OCI-M1 (cell line): ENCODE measurements at regions not wholly inside any gene's neighbourhood (a gene's known extent, or its start where the extent isn't known, plus 50 kb on each side); places are given as distances from the start of the nearest gene placed in this dataset.
"Not testable (repeated sequence)": the region's sequence is repeated elsewhere in the genome, so short reads cannot be mapped to it uniquely, and the experiment has no call there.

Experiments
- DNase-seq: peaks from one replicate; lab custom pipeline; 2025; lab: John Stamatoyannopoulos, UW

- no peak for DNase-seq
These were observed 52.6 kb upstream of the RUFY1 start for GRCh38 chr5:179497636-179498340.

- no peak for DNase-seq
These were observed 54.4 kb upstream of the RUFY1 start for GRCh38 chr5:179495906-179496455.

GRCh38 chr5:179494774-179495526, 55.4 kb upstream of the RUFY1 start:
- no peak for DNase-seq

DNA sequence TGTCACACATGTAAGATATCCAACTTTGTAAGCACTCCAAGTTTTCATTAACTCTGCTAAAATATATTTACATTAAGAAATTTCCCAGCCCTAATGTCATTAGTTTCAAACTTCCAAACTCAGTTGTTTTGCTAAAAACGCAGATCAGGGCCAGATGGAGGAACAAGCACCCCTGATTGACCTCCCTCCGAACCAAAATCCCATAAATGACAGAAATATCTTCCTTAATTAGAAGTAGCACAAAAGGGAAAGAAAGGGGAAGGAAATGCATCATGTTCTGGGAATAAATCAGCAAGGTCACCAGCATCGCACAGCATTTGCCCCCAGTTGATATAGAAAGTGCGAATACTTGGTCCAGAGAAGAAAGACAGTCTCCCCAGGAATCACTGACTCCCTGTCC, 61.4 kb upstream of the RUFY1 start:
- DNase-seq = no peak

GRCh38 chr5:179488491-179488890, 61.9 kb upstream of the RUFY1 start:
- no peak for DNase-seq

DNA sequence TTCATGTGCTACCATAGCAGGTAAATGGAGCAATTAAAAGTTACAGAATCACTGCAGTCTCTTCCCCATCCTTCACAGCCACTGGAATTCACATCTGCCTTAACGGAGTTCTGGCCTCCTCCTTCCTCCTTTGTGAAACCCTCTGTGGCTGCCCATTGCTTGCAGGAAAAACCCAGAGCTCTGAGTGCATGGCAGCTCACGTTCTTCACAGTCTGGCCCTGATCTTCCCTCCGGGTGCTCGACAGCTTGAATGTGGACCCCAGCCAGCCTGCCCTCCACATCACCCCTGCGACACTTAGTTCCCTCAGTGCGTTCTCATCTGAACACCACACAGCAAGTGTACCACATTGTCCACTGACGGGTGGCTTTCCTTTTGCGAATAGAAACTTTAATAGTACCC, 63.2 kb upstream of the RUFY1 start:
- no peak for DNase-seq

DNA sequence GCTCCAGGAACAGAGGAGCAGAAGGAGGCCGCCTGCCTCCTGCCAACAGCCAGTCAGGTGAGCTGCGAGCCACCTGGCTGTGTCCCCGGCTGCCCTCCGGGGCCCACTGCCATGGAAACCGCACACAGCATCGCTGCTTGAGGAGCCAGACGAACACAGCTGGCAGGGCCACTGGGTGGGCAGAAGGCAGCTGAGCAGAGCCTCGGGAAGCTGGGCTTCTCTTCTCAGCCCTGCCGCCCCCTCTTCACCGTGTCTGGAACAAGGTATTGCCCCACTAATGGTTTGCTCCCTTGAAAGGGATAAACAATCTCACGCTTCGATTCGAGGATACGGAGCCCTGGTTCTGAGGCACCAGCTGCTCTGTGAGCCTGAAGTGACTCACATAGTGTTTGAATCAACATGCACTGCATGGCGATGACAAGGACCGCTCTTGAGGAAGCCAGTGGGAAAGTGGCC, 63.7 kb upstream of the RUFY1 start:
- no peak for DNase-seq

DNA sequence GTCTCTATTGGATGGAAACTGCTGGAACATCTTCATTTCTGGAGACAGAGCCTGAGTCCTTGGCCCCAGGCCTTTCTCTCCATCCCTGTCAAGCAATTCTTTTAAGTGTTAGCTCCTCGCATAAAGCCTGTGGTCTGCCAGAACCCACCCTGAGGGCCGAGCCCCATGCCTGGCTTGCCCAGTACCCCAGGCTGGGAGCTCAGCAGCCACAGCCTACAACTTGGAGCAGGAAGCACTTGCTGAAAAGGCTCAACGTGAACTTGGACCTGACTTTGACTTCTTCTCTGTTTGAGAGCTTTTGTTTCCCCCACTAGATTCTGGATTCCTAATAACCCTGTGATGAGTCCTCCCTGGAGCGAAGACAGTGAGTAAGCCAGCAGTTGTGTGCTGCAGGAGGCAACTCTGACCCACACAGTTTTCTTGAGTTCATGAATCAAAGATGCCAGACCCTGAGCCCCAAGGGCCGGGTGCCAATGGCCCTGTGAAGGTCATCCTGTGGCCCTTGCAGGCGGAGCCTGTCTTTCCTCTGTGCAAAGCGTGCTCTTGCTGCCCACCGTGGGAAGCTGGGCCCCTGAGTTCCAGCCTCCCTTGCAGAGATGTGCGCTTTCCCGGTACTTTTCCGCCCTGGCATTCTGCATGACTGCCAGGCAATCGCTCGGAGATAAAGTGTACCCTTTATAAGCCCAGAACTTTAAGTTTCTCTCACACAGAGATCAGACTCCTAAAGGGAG, 64.3 kb upstream of the RUFY1 start:
- DNase-seq = no peak

GRCh38 chr5:179484761-179485160, 65.6 kb upstream of the RUFY1 start:
- no peak for DNase-seq

DNA sequence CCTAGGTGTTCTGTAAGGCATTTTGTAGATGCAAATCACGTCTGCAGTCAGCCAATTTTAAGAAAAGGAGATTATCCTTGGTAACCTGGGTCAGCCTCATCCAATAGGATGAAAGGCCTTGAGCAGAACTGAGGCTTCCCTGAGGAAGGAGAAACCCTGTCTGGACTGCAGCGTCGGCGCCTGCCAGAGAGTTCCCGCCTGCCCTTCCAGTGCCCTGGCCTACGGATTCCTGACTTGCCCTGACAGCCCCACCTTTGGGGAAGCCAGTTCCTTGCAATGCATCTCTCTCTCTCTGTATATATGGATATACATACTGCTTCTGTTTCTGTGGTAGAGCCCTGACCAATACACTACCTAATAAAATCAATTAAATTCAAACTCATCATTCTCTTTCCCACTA, 66.2 kb upstream of the RUFY1 start:
- DNase-seq = no peak

DNA sequence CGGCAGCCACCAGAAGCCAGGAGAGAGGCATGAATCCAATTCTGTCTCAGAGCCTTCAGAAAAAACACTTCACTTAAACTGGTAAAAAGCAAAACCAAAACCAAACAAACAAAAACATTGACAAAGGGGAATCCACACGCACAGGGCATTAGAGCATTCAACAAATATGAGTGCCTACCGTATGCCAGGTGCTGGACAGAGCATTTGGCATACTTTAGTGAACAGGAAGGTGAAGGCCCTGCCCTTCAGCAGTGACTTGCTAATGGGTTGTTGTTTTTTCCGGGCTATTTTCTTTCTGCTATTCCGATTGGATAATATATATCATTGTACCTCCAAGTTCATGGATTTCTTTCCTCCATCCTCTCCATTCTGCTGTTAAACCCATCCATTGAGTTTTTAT, 71.7 kb upstream of the RUFY1 start:
- DNase-seq = no peak

DNA sequence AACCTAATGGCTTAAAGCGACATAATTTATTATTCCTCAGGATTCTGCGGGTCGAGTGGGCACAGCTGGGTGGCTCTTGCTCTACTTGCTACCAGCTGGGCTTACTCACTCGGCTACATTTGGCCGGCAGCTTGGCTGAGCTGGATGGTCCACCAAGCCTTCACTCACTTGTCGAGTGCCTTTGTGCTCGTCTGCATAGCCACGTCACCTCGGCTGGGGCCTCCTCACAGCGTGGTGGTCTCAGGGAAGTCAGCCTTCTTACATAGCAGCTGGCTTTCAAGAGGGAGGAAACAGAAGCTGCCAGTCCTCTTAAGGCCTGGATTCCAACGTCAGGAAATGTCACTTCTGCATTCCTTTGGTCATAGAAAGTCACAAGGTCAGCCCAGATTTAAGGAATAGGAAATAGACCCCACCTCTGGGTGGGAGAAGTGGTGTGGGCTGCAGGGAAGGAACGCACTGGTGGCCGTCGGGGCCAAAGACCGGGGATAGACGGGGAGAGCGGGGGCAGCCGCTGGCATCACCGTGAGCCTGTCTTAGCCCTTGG, 75.1 kb upstream of the RUFY1 start:
- DNase-seq = no peak

DNA sequence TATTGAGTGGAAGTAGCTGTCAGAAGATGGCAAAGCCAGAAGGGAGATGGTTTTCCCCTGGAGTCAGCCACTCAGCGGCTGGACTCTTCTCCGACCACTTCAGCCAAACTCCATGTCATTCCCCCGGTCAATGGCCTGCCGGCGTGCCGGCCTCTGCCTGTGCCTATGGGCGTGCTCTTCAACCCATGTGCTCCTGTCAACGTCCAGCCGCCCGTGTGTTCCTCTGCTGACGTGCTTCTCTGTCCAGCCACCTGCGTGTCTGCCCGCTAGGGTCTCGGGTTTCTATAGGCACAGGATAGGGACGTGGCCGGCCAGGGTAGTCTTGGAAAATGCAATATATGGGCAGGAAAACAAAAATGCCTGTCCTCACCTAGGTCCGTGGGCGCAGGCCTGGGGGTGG, 77.7 kb upstream of the RUFY1 start:
- DNase-seq = no peak

GRCh38 chr5:179472174-179472573, 78.2 kb upstream of the RUFY1 start:
- DNase-seq = no peak

DNA sequence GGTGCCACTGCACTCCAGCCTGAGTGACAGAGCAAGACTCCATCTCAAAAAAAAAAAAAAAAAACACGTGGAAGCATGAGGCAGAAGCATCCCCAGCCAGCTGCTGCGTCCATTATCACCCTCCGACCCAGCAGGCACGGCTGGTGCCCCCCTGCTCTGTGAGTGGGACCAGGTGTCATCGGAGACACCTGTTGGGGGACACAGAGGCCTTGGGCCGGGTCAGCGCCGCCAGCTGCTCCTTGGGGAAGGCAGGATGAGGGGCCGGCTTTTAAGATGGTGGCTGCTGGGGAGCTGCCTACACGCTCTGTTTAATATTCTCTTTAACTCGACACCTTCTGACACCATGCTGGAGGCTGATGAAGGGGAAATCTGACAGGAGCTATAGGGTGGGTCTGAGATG, 80.2 kb upstream of the RUFY1 start:
- no peak for DNase-seq

DNA sequence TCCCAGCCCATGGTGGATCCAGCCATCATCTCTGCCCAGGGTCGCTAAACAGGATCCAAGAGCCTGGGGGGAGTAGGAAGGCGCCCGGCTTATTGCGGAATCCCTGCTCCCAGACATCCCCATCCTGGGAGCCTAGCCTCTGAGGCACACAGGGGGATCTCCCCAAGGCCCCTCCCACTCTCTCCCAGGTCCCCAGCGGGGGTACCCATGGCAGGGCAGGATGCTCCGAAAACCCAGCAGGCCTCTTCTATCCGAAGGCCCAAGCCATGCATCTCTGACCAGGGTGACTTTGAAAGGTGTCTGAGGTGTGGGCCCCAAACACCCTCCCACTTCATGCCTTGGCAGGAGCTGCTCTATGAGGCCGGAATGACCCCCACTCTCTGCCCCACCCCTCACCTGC, 81.7 kb upstream of the RUFY1 start:
- no peak for DNase-seq

DNA sequence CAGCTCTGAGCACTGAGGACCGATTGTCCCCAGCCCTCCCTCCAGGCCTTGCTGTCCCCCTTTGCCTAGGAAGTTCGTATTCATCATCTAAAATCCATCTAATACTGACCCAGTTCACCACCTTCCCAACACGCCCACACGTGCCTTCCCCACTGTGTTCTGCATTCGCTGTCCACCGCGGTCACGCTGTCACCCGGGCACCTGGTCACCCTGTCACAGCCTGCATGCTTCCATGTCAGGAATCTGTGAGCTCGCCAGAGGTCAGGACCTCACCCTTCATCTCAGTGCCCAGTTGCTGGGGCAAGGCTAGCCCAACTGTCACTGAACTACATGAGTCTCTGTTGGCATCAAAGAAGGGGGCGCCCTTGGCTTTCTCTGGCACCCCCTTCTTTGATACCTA, 82.9 kb upstream of the RUFY1 start:
- DNase-seq = no peak

DNA sequence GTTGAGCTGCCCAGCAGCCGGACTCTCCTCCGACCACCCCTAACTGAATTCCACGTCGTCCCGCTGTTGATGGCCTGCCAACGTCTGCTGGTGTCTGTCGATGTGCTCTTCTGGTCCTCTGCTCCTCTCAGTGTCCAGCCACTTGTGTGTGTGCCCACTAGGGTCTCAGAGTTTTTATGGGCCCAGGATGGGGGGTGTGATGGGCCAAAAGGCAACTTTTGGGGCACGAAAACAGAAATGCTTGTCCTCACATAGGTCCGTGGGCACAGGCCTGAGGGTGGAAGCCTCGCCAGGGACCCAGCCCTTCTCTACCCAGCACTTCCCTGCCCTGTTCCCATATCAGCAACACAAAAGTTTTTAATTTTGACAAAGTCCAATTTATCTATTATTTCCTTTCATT, 85.7 kb upstream of the RUFY1 start:
- DNase-seq = no peak

DNA sequence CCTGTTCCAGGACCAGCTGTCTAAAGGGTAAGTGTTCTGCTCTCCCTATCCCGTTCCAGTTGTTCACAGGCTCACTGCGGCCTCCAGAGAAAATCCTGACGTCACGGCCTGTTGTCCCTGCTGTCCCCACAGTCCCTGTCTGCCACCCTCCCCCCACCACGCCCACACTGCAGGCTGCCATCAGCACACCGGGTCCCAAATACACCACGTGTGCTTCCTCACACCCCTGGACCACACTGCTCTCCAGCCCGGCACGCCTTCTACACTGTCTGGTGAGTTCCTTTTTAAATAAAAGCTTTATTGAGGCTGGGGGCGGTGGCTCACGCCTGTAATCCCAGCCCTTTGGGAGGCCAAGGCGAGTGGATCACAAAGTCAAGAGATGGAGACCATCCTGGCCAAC, 88.3 kb upstream of the RUFY1 start:
- DNase-seq = no peak

DNA sequence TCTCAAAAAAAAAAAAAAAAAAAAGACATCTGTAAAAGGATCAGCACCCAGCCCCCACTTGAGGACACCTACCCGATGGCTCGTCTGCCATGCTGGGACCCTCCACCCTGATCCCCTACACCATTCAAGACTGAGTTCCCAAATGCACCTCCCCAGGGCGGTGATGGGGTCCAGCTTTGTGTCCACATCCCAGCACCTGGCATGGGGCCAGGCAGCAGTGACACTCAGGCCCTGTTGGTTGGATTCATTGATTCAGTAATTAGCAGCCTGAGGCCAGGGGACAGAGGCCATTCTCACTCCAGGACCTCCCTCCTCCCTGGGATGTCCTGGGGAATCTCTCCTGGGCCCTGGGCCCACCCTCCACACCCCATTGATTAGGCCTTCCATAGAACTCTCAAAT, 88.8 kb upstream of the RUFY1 start:
- DNase-seq = no peak

DNA sequence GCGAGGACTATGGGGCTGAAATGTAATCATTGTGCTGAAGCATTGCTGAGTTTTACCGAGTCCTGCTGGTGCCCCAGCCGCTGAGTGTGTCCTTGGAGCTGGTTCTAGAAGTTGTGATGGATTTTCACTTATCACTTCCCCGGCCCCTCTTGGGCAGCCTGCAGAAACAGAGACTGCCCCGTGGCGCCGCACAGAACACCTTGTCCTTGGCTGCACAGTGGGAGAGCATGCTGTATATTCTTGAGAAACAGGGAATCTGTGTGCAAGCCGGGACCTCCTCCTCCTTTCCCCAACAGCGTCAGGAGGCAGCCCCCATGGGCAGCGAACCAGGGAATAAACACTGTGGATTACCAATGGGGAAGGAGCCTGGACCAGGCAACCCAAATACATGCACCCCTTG, 90.6 kb upstream of the RUFY1 start:
- DNase-seq = no peak

- no peak for DNase-seq
These were observed 92.7 kb upstream of the RUFY1 start for GRCh38 chr5:179457612-179458011.

DNA sequence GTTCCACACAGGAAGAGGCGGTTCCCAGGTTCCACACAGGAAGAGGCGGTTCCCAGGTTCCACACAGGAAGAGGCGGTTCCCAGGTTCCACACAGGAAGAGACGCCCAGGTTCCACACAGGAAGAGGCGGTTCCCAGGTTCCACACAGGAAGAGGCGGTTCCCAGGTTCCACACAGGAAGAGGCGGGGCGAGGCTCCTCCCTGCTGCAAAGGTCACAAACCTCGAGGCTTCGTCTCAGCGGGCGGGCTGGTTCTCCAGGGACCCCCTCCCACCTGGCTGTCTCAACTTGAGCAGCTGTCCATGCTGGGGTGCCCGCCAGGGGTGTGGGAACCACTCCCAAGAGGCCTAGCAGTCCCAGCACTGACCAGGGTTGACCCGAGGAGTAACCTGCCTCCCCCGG, 94.3 kb upstream of the RUFY1 start:
- DNase-seq = not testable (repeated sequence)
